ENCODE measurements at regions not wholly inside any gene's neighbourhood (a gene's known extent, or its start where the extent isn't known, plus 50 kb on each side); places are given as distances from the start of the nearest gene placed in this dataset.

GRCh38 chr11:88042238-88042637, 133.0 kb downstream of the RAB38 start:
- Histone ChIP-seq H3K14ac (ENCODE audit: insufficient read depth, low read length) (no peak overlapping the region), H2AFZ (ENCODE audit: low read length) (no peak overlapping the region), H3K4me1 (ENCODE audit: insufficient read depth, low read length) (peaks cover 14% of the 10 kb centered on the region; the same call in 1 of the 2 replicates), H3K79me2 (ENCODE audit: insufficient read depth, low read length) (no peaks in the 10 kb centered on the region; the same call in 1 of the 2 replicates), H3K56ac (ENCODE audit: insufficient read length, low read depth, low read length) (no peak overlapping the region), H4K20me1 (ENCODE audit: control insufficient read depth, insufficient read depth, insufficient read length) (no peaks in the 10 kb centered on the region), H3K23ac (ENCODE audit: insufficient read length, low read depth, low read length) (no peak overlapping the region), H3K9ac (ENCODE audit: extremely low read depth, insufficient read length, low read length) (no peak overlapping the region), H2BK15ac (ENCODE audit: low read depth, low read length) (no peak overlapping the region), H3T11ph (ENCODE audit: low read length) (no peak overlapping the region), H2BK5ac (ENCODE audit: insufficient read length, low read length) (no peak overlapping the region), H2BK20ac (ENCODE audit: low read depth, low read length, poor library complexity, severe bottlenecking) (no peak overlapping the region), H3K27me3 (ENCODE audit: insufficient read depth, low read length) (no peaks in the 10 kb centered on the region), H3K23me2 (ENCODE audit: insufficient read length, low read depth, low read length, poor library complexity, severe bottlenecking) (no peaks in the 10 kb centered on the region), H3K4ac (ENCODE audit: low read depth, low read length) (no peak overlapping the region), H2BK120ac (ENCODE audit: low read depth, low read length, poor library complexity, severe bottlenecking) (no peak overlapping the region), H3K9me3 (ENCODE audit: control insufficient read depth, low read depth, low read length) (no peaks in the 10 kb centered on the region), H3K27ac (ENCODE audit: insufficient read length, low read depth, low read length) (no peak overlapping the region), H4K91ac (ENCODE audit: insufficient read length, low read depth, low read length) (no peak overlapping the region), H3K4me2 (ENCODE audit: insufficient read depth, insufficient read length, low read length) (no peak overlapping the region), H4K8ac (replicated peaks; ENCODE audit: insufficient read length, low read depth, low read length) (no peak overlapping the region), H2BK12ac (ENCODE audit: insufficient read length, low read depth, low read length) (no peak overlapping the region), H4K5ac (ENCODE audit: insufficient read length, low read depth, low read length) (no peak overlapping the region), H2AK5ac (ENCODE audit: insufficient read length, low read length) (no peak overlapping the region), H3K79me1 (ENCODE audit: insufficient read depth, low read depth, low read length, poor library complexity, severe bottlenecking) (no peaks in the 10 kb centered on the region), H3K18ac (ENCODE audit: insufficient read length, low read depth, low read length) (no peak overlapping the region)
- TF ChIP-seq CTCF (conservative IDR thresholded peaks at IDR 0.05) = no peak
- H3K4me3 Mint-ChIP-seq = no peak overlapping the region
- 0 out of 7 replicates have a peak overlapping the region, but pooled peaks of 1 of the 3 experiments have one; percentile 0 for H3K27ac Mint-ChIP-seq
- H3K4me1 Mint-ChIP-seq = peaks cover 43 to 50% of the 10 kb centered on the region in 2 experiments
- WGBS (ENCODE audit: extremely low coverage, insufficient read length, low lambda C conversion rate) = no CpG with 5 or more reads among the region's 2 CpGs
- peaks cover 2 to 11% (median 5%) of the 10 kb centered on the region in 3 experiments; a peak in 4 of 7 replicates for H3K36me3 Mint-ChIP-seq (ENCODE audit: insufficient read depth in 1 of 3, low read depth in 3 of 3)
- H3K9me3 Mint-ChIP-seq = peaks cover 5 to 7% of the 10 kb centered on the region in 2 experiments
- no peaks in the 10 kb centered on the region for H3K27me3 Mint-ChIP-seq (ENCODE audit: low read depth)
- no peak for DNase-seq

Data from H9 (cell line).